ENCODE measurements at regions not wholly inside any gene's neighbourhood (a gene's known extent, or its start where the extent isn't known, plus 50 kb on each side); places are given as distances from the start of the nearest gene placed in this dataset.

DNA sequence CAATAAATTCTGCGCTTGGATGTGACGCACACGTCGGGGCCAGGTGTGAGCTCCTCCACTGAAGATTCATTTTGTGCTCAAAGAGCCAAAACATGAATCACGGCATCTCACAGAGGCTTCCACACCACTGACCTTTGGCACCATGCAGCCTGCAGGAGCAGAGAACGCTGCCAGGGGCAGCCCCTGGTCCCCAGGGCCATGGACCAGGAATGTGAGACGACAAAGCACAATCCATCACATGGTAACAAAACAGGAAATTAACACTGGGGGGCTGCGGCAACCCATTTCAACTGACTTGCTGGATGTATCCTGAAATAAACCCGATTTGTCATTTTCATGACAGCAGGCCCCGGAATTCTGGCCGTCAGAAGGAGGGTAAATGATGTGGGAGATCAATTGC is 167.5 kb upstream of the IGF1R start:
- TF ChIP-seq, protein P1, sequence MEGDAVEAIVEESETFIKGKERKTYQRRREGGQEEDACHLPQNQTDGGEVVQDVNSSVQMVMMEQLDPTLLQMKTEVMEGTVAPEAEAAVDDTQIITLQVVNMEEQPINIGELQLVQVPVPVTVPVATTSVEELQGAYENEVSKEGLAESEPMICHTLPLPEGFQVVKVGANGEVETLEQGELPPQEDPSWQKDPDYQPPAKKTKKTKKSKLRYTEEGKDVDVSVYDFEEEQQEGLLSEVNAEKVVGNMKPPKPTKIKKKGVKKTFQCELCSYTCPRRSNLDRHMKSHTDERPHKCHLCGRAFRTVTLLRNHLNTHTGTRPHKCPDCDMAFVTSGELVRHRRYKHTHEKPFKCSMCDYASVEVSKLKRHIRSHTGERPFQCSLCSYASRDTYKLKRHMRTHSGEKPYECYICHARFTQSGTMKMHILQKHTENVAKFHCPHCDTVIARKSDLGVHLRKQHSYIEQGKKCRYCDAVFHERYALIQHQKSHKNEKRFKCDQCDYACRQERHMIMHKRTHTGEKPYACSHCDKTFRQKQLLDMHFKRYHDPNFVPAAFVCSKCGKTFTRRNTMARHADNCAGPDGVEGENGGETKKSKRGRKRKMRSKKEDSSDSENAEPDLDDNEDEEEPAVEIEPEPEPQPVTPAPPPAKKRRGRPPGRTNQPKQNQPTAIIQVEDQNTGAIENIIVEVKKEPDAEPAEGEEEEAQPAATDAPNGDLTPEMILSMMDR (IDR thresholded peaks at IDR 0.05) = no peak
- TF ChIP-seq POLR2A (IDR thresholded peaks at IDR 0.05) = no peak

Data from esophagus squamous epithelium (tissue), 4 donors.